ENCODE measurements at regions not wholly inside any gene's neighbourhood (a gene's known extent, or its start where the extent isn't known, plus 50 kb on each side); places are given as distances from the start of the nearest gene placed in this dataset.
"Not testable (repeated sequence)": the region's sequence is repeated elsewhere in the genome, so short reads cannot be mapped to it uniquely, and the experiment has no call there.

- not testable (repeated sequence) for TF ChIP-seq POLR2A (IDR thresholded peaks at IDR 0.05; ENCODE audit: low read length); GATA1 (IDR thresholded peaks at IDR 0.05; ENCODE audit: low read depth, low read length)
Measured at GRCh38 chr15:84401891-84402840, 166.6 kb downstream of the GOLGA6L4 start.

All from erythroblast (primary cell).